NCI-H2107 treated with DMSO at 0.1 percent for 48 hours (cell line): ENCODE measurements at regions not wholly inside any gene's neighbourhood (a gene's known extent, or its start where the extent isn't known, plus 50 kb on each side); places are given as distances from the start of the nearest gene placed in this dataset.
A peak's percentile ranks its signal among the peaks of the same experiment; 100 is the strongest.
"Not testable (repeated sequence)": the region's sequence is repeated elsewhere in the genome, so short reads cannot be mapped to it uniquely, and the experiment has no call there.

Experiments used
- DNase-seq: peaks from one replicate; lab custom pipeline; 2025; ENCODE audit not compliant: unreplicated experiment; lab: John Stamatoyannopoulos, UW

DNA sequence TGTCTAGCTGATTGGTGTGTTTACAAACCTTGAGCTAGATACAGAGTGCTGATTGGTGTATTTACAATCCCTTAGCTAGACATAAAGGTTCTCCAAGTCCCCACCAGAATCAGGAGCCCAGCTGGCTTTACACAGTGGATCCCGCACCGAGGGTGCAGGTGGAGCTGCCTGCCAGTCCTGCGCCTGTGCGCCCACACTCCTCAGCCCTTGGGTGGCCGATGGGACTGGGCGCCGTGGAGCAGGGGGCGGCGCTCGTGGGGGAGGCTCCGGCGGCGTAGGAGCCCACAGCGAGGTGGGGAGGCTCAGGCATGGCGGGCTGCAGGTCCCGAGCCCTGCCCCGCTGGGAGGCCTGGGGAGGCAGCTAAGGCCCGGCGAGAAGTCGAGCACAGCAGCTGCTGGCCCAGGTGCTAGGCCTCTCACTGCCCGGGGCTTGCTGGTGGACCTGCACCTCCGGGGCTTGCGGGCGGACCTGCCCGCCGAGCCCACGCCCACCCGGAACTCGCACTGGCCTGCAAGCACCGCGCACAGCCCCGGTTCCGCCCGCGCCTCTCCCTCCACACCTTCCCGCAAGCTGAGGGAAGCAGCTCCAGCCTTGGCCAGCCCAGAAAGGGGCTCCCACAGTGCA is 51.0 kb upstream of the CDYL start:
- DNase-seq = not testable (repeated sequence)

DNA sequence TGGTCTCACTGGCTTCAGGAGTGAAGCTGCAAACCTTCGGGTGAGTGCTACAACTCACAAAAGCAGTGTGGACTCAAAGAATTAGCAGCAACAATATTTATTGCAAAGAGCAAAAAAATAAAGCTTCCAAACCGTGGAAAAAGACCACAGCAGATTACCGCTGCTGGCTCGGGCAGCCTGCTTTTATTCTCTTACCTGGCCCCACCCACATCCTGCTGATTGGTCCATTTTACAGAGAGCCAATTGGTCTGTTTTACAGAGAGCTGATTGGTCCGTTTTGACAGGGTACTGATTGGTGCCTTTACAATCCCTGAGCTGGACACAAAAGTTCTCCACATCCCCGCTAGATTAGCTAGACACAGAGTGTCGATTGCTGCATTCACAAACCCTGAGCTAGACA is 51.5 kb upstream of the CDYL start:
- not testable (repeated sequence) for DNase-seq

DNA sequence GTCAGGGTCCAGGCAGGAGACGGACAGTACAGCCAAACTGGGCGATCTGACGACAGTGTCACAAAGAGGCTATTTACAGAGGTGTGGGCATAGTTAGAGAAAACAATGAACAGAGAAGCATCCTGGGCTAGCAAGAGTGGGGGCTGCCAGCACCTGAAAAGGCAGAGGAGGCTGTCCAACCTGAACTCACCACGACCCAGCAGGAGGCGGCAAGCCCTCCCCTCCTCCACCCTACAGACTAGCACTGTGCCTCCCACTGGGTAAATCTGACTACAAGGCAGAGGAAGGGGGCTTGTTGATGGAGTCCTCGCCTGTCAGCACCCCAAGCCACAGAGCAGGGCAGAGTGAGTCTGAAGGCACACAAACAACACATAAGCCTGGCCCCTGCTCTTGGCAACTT is 52.8 kb upstream of the CDYL start:
- DNase-seq = no peak

GRCh38 chr6:4721368-4721767 is 54.8 kb upstream of the CDYL start:
- not testable (repeated sequence) for DNase-seq

DNA sequence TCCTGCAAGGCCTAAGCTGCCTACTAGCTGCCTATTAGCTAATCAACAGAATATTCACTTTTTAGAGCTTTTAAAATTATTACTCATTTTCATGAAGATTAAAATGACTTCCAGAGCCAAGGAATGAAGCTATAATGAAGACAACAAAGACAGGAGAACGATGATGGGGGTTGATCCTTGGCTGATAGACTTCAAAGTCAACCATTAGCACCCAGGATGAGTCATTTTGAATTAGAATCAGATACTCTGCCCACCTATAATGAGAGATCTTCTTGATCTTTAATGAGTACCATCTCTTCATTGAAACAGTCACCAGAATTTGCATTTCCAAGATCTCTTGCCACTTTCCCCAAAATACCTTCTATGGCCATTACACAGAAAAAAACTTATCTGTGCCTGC is 56.7 kb upstream of the CDYL start:
- DNase-seq = no peak

- no peak for DNase-seq
Observed at GRCh38 chr6:4717856-4718255, 58.3 kb upstream of the CDYL start.

GRCh38 chr6:4717124-4717523 is 59.1 kb upstream of the CDYL start:
- DNase-seq = no peak

DNA sequence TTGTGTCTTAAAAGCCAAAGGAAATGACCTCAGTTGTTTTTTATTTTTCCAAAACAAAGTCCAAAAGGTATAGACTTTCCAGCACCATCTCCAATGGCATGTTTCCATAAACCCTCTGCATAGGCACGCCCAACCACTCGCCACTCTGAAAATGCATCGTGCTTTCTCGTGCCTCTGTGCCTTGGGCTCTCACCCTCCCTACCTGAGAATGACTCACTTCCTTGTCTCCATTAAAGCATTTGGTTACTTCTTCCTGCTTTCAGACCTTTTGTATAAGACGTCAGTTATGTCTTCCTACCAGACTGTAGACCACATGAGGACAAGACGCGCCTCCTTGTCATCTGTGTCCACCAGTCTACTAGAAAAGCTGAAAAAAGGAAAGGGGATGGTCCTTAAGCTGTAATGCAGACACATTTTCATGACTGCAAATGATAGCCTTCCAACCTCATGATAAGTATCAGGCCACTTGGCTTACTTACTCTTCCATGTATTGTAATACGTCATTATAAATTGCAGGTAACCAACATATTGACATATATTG is 61.2 kb upstream of the CDYL start:
- DNase-seq = no peak

DNA sequence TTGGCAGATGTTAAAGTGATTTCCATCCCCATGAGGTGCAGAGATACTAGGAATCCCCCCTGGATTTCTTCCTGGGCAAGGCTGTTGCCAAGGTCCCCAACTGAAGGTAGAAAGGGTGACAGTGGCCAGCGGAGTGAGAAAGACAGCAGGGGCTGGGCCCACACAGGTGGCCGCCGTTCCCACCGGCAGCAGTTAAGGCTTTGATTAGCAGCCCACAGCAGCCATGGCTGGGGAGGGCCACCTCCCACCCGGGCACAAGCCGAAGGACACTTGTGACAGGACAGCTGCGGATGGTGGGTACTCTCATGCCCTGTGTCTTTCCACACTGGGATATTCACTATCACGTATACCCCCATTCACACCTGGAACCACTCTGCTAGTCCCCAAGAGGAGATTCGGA is 63.9 kb upstream of the CDYL start:
- DNase-seq = no peak

DNA sequence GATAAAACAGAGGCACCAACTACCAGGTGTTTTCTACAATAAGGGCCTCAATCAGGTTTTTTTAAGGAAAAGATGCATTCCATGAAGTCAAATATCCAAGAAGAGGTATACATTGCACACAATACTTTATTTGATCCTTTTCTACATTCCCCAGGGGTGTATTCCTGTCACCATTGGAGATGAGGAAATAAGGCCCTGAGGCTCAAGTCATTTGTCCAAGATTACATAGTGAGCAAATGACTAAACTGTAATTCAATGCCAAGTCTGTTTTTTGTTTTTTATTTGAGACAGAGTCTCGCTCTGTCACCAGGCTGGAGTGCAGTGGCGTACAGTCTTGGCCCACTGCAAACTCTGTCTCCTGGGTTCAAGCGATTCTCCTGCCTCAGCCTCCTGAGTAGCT is 69.2 kb upstream of the CDYL start:
- no peak for DNase-seq

DNA sequence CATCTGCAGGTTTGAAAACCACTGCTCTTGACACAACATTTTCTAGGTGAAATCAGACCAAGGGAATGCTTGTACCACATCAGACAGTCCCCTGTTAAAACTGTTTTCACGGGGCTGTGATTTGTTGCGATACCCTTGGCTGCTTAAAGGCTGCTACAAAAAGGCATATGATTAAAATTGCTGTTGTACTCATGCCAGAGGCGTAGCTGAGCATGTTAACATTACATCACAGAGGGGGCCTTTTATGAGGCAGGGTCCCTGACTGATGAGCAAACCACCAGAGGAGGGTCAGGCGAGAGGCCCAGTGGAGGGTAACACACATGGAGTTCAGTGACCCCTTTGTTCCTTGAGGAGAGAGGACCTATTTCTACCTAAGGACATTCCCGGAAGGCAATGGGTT is 70.4 kb upstream of the CDYL start:
- no peak for DNase-seq

DNA sequence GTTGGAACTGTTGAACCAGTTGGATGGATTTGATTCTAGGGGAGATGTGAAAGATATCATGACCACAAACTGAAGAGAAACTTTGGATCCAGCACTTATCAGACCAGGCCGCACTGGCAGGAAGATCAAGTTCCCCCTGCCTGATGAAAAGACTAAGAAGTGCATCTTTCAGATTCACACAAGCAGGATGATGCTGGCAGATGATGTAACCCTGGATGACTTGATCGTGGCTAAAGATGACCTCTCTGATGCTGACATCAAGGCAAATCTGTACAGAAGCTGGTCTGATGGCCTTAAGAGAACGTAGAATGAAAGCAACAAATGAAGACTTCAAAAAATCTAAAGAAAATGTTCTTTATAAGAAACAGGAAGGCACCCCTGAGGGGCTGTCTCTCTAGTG is 72.8 kb upstream of the CDYL start:
- no peak for DNase-seq

DNA sequence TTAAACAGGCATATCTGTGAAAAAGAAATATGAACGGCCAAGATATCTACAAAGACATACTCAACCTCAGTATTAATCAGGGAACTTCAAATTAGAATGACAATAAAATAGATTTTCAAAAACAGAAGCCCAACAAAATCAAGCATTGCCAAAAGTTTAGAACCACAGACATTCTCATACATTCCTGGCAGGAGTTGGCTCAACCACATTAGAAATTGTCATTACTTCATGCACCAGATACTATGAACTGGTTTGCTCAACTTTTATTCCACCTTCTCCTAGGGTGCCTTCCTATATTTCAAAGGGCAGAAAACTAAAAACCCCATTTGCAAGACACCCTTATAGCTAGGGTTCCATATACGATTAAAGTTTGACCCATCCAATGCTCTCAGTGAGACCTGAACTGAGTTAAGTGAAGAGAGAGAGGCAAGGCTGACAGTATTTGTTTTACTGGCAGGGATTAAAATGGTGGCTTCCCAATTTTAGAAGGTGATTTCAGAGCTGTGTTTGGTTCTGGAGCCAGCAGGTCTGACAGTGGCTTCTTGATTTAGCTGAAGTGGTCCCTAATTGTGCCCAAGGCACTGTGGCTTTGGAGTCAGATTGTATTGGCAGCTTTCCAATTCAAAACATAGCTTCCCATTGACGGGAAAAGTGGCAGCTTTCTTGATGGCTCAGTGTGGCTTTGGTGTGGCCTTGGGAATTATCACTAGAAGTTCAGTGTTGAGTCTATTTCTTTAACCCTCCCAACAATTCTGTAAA is 77.1 kb upstream of the CDYL start:
- DNase-seq = peak; percentile 27

DNA sequence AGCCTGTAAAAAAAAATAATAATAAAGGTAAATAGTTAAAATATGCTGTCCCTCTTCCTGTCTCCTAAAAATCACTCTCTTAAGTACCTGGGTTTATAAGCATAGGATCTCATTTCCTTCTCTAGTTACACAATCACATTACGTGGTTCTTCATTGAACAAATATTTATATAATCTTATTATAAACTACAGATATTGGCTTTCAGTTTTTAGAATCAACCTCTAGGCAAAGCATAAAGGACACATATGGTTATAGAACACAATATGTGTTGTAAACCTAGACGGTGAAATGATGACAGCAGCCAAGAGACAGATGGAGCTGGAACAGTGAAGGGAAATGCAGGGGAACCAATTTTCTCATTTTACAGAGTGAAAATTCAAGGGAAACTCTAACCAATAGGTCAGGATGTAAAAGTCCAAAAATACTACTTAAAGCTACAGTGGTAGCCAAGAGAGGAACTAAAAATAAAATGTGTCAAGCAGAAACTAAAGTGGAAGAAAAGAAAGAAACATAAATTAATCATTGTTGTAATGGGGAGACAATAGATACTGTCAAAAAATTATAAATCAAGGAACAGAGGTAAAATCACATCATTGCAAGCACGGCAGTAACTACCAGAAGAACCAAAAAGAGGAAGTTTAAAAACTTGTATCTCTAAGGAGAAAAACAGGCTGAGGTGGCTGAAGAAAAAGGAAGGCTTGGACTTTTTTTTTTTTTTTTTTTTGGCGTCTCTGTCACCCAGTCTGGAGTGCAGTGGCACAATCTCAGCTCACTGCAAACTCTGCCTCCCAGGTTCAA is 82.8 kb upstream of the CDYL start:
- DNase-seq = peak; percentile 25

DNA sequence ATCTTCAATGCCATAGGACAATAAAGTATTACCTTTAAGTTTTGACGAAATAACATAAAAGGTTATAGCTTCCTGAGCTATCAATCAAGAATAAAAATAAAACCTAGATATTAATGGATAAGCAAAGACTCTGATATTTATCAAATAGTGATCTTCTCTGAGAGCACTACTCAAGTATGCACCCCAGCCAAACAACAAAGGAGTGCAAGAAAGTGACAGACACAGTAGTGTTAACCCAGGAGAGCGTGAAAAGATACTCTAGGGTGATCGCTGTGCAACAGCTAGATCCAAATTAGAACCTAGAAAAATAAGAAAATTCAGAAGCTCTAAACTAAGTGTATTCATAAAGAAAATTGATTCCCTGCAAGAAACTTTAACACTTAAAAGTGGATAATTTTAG is 83.5 kb upstream of the CDYL start:
- DNase-seq = no peak

- DNase-seq = no peak
Observed at GRCh38 chr6:4687989-4688947, 87.9 kb upstream of the CDYL start.

- no peak for DNase-seq
Observed at GRCh38 chr6:4687656-4687988, 88.6 kb upstream of the CDYL start.

- DNase-seq = no peak
Observed at GRCh38 chr6:4682431-4683097, 93.6 kb upstream of the CDYL start.

- no peak for DNase-seq
Observed at GRCh38 chr6:4678506-4679300, 97.5 kb upstream of the CDYL start.

- DNase-seq = no peak
Observed at GRCh38 chr6:4677751-4678065, 98.5 kb upstream of the CDYL start.
